HG03280 (cell line): ENCODE measurements at regions not wholly inside any gene's neighbourhood (a gene's known extent, or its start where the extent isn't known, plus 50 kb on each side); places are given as distances from the start of the nearest gene placed in this dataset.
"Not testable (repeated sequence)": the region's sequence is repeated elsewhere in the genome, so short reads cannot be mapped to it uniquely, and the experiment has no call there.

ENCODE experiments used
- ATAC-seq: cut with Tn5 transposase; IDR thresholded peaks from one replicate; pipeline ENCODE4 v1.9.1; 2021; ENCODE audit warnings: mild to moderate bottlenecking, moderate library complexity; ENCODE audit not compliant: unreplicated experiment

GRCh38 chr9:42568942-42569556 lies 385.6 kb downstream of the SPATA31A6 start:
- not testable (repeated sequence) for ATAC-seq

- not testable (repeated sequence) for ATAC-seq
Measured at GRCh38 chr9:42577851-42578250, 394.4 kb downstream of the SPATA31A6 start.
